RCC 7860 (cell line): ENCODE measurements at regions not wholly inside any gene's neighbourhood (a gene's known extent, or its start where the extent isn't known, plus 50 kb on each side); places are given as distances from the start of the nearest gene placed in this dataset.
A peak's percentile ranks its signal among the peaks of the same experiment; 100 is the strongest.
"Not testable (repeated sequence)": the region's sequence is repeated elsewhere in the genome, so short reads cannot be mapped to it uniquely, and the experiment has no call there.

Experiments used
- DNase-seq: peaks from one replicate; pipeline ENCODE4 v3.0.0-alpha.2; 2015; ENCODE audit warnings: low spot score
- FAIRE-seq: peaks from 2 replicates; lab custom pipeline; 2012; peaks lifted over from hg19 to GRCh38; lab: Jason Lieb, UNC

GRCh38 chr6:56840467-56841380 lies 114.2 kb upstream of the BEND6 start:
- FAIRE-seq: peak; percentile 86
- DNase-seq: peak; percentile 83

- no peak for DNase-seq
- no peak for FAIRE-seq
Measured at GRCh38 chr6:56839533-56840183, 115.2 kb upstream of the BEND6 start.

GRCh38 chr6:56838965-56839364 lies 115.9 kb upstream of the BEND6 start:
- FAIRE-seq (no peak), DNase-seq (no peak)

GRCh38 chr6:56838016-56838555 lies 116.8 kb upstream of the BEND6 start:
- no peak for FAIRE-seq
- DNase-seq: no peak

- DNase-seq: no peak
- FAIRE-seq: no peak
Measured at GRCh38 chr6:56837322-56837894, 117.5 kb upstream of the BEND6 start.

- FAIRE-seq (no peak), DNase-seq (no peak)
Measured at GRCh38 chr6:56835612-56836011, 119.3 kb upstream of the BEND6 start.

- no peak for DNase-seq
- no peak for FAIRE-seq
Measured at GRCh38 chr6:56833873-56834272, 121.0 kb upstream of the BEND6 start.

- FAIRE-seq (no peak), DNase-seq (no peak)
Measured at GRCh38 chr6:56833127-56833791, 121.6 kb upstream of the BEND6 start.

- DNase-seq (no peak), FAIRE-seq (no peak)
Measured at GRCh38 chr6:56832225-56832624, 122.7 kb upstream of the BEND6 start.

- FAIRE-seq (no peak), DNase-seq (no peak)
Measured at GRCh38 chr6:56831334-56831733, 123.6 kb upstream of the BEND6 start.

GRCh38 chr6:56827908-56828649 lies 126.8 kb upstream of the BEND6 start:
- no peak for FAIRE-seq

GRCh38 chr6:56824431-56824830 lies 130.5 kb upstream of the BEND6 start:
- not testable (repeated sequence) for FAIRE-seq, DNase-seq

More at GRCh38 chr6:56827908-56828649, 126.8 kb upstream of the BEND6 start:
- DNase-seq: no peak

GRCh38 chr6:56821005-56821432 lies 133.9 kb upstream of the BEND6 start:
- FAIRE-seq: no peak

GRCh38 chr6:56820060-56820459 lies 134.8 kb upstream of the BEND6 start:
- no peak for FAIRE-seq

More at GRCh38 chr6:56821005-56821432, 133.9 kb upstream of the BEND6 start:
- DNase-seq: no peak

GRCh38 chr6:56819604-56820003 lies 135.3 kb upstream of the BEND6 start:
- FAIRE-seq: no peak
- DNase-seq: no peak

More at GRCh38 chr6:56820060-56820459, 134.8 kb upstream of the BEND6 start:
- no peak for DNase-seq

GRCh38 chr6:56816370-56816769 lies 138.5 kb upstream of the BEND6 start:
- no peak for FAIRE-seq
- DNase-seq: no peak

- DNase-seq (no peak), FAIRE-seq (no peak)
Measured at GRCh38 chr6:56815436-56815835, 139.5 kb upstream of the BEND6 start.

- DNase-seq (no peak), FAIRE-seq (no peak)
Measured at GRCh38 chr6:56814802-56815201, 140.1 kb upstream of the BEND6 start.

- no peak for DNase-seq
- no peak for FAIRE-seq
Measured at GRCh38 chr6:56814308-56814707, 140.6 kb upstream of the BEND6 start.

GRCh38 chr6:56812851-56813250 lies 142.1 kb upstream of the BEND6 start:
- not testable (repeated sequence) for FAIRE-seq, DNase-seq
